ENCODE measurements at regions not wholly inside any gene's neighbourhood (a gene's known extent, or its start where the extent isn't known, plus 50 kb on each side); places are given as distances from the start of the nearest gene placed in this dataset.

DNA sequence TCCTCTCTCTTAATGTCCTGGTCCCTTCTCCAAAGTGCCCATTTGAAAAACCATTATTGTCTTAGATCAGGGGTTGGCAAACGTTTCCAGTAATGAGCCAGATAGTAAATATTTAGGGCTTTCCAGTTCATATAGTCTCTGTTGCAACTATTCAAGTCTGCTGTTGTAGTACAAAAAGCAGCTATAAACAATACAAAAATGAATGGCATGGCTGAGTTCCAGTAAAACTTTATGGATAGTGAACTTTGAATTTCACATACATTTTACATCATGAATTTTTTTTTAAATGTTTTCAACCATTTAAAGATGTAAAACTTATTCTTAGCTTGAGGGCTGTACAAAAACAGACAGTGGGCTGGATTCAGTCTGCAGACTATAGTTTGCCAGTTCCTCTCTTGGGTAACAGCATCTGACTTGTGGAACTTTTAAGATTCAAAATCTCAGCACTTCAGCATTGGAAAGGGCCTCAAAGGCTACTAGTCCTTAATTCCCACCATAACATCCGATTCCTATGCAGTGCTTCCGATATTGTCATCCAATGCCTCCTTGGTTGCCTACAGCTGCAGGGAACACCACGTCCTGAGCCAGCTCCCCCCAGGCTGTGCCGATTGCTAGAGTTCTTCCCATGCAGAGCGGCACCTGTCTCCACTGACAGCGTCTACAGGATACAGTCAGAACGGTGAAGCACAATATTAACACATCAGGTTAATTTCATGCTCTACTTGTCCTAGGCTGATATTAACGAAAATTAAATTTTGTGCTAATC is 65.6 kb upstream of the E2F8 start:
- H3K79me1 ChIP-seq (ENCODE audit: low read depth, low read length), result no peaks in the 10 kb centered on the region
- no peak overlapping the region for H2BK120ac ChIP-seq (replicated peaks; ENCODE audit: low read depth, low read length)
- no peaks in the 10 kb centered on the region for H3K23me2 ChIP-seq (ENCODE audit: low read depth, low read length)
- no peak overlapping the region for H3K18ac ChIP-seq (ENCODE audit: extremely low read depth, low read length)
- no peak overlapping the region for H4K8ac ChIP-seq (ENCODE audit: extremely low read depth, insufficient read depth, low read length)
- no peak overlapping the region for H2BK15ac ChIP-seq (ENCODE audit: low read length)
- H2AK5ac ChIP-seq (ENCODE audit: low read depth, low read length), result no peak overlapping the region
- H3K36me3 ChIP-seq (ENCODE audit: control insufficient read depth in 2 of 4, insufficient read depth in 4 of 4, low read length in 3 of 4), result no peaks in the 10 kb centered on the region
- no peaks in the 10 kb centered on the region for H3K79me2 ChIP-seq (ENCODE audit: control insufficient read depth in 1 of 2, insufficient read depth in 2 of 2, low read length in 2 of 2)
- no peak overlapping the region for H3K56ac ChIP-seq (replicated peaks; ENCODE audit: insufficient read length, low read depth, low read length)
- ChIA-PET POLR2A (ENCODE audit: partially characterized antibody) (no interaction called here), CTCF (ENCODE audit: partially characterized antibody) (interaction anchor here (0.7 to 2.1 kb wide), 13 partner anchors 18 to 257 kb away, joined by 3 to 7 read pairs (median 4); no protein-coding TSS in a partner anchor)
- no peaks in the 10 kb centered on the region for H3K4me1 ChIP-seq (replicated peaks in 1 of 4; ENCODE audit: control insufficient read depth in 3 of 4, insufficient read depth in 4 of 4, low read length in 3 of 4)
- no peak overlapping the region for H3K4me2 ChIP-seq (ENCODE audit: insufficient read depth in 1 of 2, low read depth in 2 of 2, low read length in 2 of 2)
- H3K4ac ChIP-seq (replicated peaks; ENCODE audit: insufficient read length, low read depth, low read length), result no peak overlapping the region
- no peak overlapping the region for H3K14ac ChIP-seq (ENCODE audit: insufficient read length)
- H3K27ac ChIP-seq (ENCODE audit: low read depth, low read length), result no peak overlapping the region
- no peak overlapping the region for H3K4me3 ChIP-seq (ENCODE audit: extremely low read depth in 1 of 4, insufficient read depth in 2 of 4, low read depth in 3 of 4, low read length in 4 of 4)
- no peak overlapping the region for H4K5ac ChIP-seq (ENCODE audit: insufficient read length, low read depth, low read length)
- no peak overlapping the region for H2BK12ac ChIP-seq (ENCODE audit: low read depth, low read length)
- no peak overlapping the region for H2AFZ ChIP-seq (ENCODE audit: low read length)
- FAIRE-seq, result no peak
- no peak overlapping the region for H2BK20ac ChIP-seq (ENCODE audit: low read length)
- no peak overlapping the region for H3K9ac ChIP-seq (replicated peaks in 1 of 4; ENCODE audit: extremely low read depth in 1 of 4, low read depth in 3 of 4, low read length in 3 of 4)
- no peaks in the 10 kb centered on the region for H3K9me3 ChIP-seq (ENCODE audit: insufficient read depth in 2 of 2, low read depth in 1 of 2, low read length in 1 of 2)
- DNase-seq (ENCODE audit: low read depth in 1 of 2, low spot score in 2 of 2), result no peak
- 90% methylated on average over 9 of the region's 9 CpGs; no CpG with 5 or more reads in 1 of the 2 experiments for WGBS, 2 experiments (ENCODE audit: extremely low coverage in 1 of 2, insufficient coverage in 1 of 2, insufficient read length in 1 of 2, insufficient replicate concordance in 2 of 2, low coverage in 1 of 2, low lambda C conversion rate in 2 of 2, missing lambda C conversion rate in 1 of 2)
- peaks cover 0 to 2% of the 10 kb centered on the region in 2 experiments for H4K20me1 ChIP-seq (replicated peaks in 1 of 2; ENCODE audit: control insufficient read depth in 1 of 2, insufficient read depth in 2 of 2, low read length in 2 of 2)
- no peak overlapping the region for H3K23ac ChIP-seq (ENCODE audit: insufficient read length)
- H4K91ac ChIP-seq (replicated peaks; ENCODE audit: insufficient read length, low read length), result no peak overlapping the region
- no peaks in the 10 kb centered on the region; a peak in 1 of 7 replicates for H3K27me3 ChIP-seq (replicated peaks in 1 of 4; ENCODE audit: control insufficient read depth in 3 of 4, extremely low read depth in 1 of 4, insufficient read depth in 3 of 4, low read length in 3 of 4)
- H2BK5ac ChIP-seq (ENCODE audit: low read depth, low read length), result no peak overlapping the region
- TF ChIP-seq SRF (IDR thresholded peaks at IDR 0.05; ENCODE audit: low read depth, low read length) (no peak), CEBPB (IDR thresholded peaks at IDR 0.05; ENCODE audit: low read depth, low read length) (no peak), EZH2 (IDR thresholded peaks at IDR 0.05; ENCODE audit: low read depth, low read length, severe bottlenecking) (no peak), TAF1 (IDR thresholded peaks at IDR 0.05; ENCODE audit: low read depth, low read length) (no peak), KDM5A (IDR thresholded peaks at IDR 0.05; ENCODE audit: low read length) (no peak), NANOG (IDR thresholded peaks at IDR 0.05; ENCODE audit: insufficient read depth, low read depth, low read length, poor library complexity, severe bottlenecking) (no peak), MAFK (IDR thresholded peaks at IDR 0.05; ENCODE audit: low read depth, low read length) (no peak), TCF12 (IDR thresholded peaks at IDR 0.05; ENCODE audit: low read depth, low read length) (no peak)
